NCI-H345 treated with DMSO at 0.1 percent for 48 hours (cell line): ENCODE measurements at regions not wholly inside any gene's neighbourhood (a gene's known extent, or its start where the extent isn't known, plus 50 kb on each side); places are given as distances from the start of the nearest gene placed in this dataset.

Experiments
- DNase-seq: peaks from one replicate; lab custom pipeline; 2025; ENCODE audit not compliant: unreplicated experiment; lab: John Stamatoyannopoulos, UW

DNA sequence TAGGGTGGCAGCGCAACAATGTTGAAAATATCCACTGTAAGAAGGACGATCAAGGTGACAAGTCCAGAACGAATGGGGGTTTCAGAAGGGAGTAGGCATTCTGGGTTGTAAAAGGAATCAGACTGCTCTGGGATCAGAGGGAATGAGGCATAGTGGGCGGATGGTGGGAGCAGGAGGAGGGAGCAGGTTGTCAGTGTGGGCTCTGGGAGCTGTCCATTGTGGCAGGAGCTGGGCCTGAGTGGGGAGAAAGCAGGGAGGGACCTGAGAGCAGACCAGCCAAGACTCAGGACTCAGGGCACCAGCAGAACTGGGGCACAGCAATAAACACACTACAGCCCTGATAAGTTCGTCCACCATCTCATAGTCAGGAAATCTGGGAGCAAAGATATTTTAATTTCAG, 292.6 kb upstream of the MKI67 start:
- no peak for DNase-seq

DNA sequence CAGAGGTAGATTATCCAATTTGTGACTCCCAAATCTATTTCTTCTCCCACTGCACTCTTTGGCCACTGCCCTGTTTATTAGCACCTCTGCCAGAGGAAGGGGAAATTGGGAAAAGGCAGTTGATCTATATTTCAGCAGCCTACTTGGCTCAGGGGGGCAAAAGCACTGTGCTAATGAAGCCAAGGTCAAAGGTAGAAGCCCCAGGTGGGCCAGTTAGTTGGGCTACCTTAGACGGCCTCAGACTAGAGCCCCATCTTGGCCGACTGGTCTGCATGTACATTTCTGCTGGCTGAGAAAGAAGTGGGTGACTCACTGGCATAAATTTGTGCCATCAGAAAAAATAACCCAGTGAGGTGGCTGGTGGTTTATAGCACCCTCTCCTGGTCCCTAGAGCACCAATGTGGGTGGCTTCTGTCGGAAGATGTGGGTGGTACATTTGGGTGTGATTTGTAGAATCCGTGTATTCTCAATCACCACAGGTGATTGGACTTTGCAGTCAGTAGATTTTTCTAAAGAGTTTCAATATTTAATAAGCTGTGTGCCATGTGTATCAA, 293.3 kb upstream of the MKI67 start:
- no peak for DNase-seq

DNA sequence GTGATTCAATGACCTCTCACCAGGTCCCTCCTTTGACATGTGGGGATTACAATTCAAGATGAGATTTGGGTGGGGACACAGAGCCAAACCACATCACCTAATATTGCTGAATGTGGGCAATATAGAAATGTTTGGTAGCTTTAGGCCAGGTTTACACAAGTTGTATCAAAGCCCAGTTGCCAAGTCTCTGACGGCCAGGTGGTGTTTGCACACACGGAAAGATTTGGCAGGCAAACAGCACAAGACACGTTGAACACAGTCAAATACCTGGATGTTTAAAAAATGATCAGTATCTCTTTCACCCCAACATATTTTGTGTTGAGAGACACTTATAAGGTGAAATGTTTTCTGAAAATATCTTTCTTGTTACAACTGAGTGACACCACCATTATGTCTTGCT, 294.4 kb upstream of the MKI67 start:
- no peak for DNase-seq

DNA sequence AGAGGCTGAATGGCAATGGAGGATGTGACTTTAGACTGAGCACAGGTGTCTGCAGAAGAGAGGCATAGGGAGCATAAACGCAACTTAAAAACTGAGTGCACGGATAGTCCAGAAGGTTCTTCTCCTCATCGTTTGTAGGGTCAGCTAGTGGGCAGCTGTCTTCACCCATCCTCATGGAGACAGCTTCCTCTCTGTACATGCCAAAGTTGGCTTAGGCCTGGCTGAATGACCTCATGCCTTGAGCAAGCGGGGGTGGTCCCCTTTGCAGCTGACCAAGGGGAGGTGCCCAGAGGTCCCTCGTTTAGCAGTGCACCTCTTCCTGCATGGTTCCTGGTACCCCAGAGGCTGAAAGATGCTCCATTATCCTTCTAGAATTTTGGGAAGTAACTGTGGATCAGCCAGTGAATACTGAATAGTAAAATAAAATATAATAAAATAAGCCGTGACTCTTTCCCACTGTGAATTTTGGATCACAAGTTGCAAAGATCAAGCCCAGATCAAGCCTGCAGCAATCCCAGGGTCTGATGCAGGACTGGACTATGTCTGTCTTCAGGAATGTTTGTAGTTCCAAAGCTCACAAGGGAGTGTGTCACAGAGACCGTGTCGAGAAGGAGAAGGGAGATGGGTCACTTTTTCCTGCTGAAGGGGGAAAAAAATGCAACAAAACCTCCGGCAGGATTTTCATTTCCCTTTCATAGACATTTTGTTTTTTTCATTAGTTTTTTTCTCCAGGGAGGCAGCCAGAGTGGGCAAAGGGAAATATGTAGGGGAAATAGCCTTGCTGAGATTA, 295.3 kb upstream of the MKI67 start:
- DNase-seq, result no peak

DNA sequence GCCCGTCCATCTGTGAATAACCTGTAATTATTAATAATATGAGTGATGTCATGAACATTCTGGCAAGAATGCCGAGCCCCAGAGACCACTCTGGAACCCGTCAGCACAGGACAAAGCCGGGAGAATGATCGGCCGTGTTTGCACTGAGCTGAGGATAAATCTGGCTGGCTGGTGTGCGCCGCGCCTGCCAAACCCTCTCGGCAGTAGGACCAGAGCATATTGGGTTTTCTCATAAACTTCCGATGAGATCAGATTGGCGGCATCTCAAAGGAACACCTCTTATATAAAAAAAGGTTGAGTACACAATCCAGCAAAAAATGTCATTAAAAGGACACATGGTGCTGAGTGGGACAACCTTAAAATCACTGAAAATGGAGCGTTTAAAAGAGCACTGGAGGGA, 296.0 kb upstream of the MKI67 start:
- DNase-seq, result no peak

DNA sequence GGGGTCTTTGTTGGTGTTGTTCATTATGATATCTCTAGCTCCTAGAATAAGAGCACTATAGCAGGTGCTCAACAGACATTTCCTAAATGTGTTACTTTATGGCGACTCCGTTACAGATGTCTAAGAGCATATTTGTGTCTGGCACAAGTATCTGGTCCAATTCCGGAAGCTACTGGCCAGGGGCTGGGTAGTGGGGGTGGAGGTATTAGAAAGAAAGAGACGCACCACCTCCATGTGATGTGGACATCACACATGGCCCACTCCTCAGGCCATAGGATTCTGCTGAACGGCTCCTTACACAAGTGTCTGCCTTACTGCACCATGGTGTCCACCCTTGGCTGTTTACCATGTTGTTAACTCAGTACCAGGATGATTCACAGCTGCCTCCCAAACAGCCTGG, 296.8 kb upstream of the MKI67 start:
- no peak for DNase-seq

DNA sequence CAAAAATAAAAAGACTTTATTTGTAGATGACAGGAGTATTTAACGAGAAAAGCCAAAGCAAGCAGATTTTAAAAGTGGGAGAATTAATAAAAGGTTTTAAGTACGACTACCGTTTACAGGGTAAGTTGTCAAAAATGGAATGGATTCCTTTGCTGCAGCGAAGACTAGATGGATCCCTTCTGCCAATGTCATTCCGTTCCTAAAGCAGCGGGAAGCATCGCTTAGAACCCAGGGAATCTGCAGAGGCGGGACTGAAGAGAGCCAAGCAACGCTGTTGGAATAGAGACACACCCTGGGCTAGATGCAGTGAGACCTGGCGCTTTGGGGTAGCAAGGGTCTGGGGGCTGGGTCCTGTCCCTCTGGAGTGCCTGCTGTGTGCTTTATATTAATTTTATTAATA, 303.1 kb upstream of the MKI67 start:
- no peak for DNase-seq

DNA sequence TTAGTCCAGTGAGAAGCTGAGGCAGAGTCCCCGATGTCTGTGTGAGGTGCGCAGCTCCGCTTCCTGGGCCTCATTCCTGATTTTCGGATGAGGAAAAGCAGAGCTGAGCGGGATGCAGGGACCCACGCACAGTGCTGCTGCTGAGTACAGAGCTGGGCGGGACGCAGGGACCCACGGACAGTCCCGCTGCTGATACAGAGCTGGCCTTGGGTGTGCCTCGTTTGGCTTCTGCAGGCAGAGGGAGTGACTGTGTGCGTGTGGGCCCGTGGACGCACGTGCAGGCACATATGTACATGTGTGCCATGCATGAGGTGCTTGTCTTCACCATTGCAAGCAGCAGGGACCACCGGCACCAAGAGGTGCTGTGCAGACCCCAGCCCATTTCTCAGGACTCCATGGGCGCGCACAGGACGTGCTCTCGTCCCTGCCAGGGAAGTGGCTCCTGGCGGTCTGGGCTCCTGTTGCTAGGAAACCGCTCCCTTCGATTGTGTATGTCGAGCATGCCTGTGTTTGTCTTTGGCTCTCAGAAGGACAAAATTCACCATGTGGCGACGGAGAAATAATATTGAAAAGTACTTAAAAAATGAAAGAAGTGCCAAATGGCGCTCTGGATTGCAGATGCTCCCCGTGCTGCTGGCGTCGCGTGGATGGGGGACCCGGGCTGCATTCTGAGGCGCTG, 303.8 kb upstream of the MKI67 start:
- peak; percentile 2 for DNase-seq

DNA sequence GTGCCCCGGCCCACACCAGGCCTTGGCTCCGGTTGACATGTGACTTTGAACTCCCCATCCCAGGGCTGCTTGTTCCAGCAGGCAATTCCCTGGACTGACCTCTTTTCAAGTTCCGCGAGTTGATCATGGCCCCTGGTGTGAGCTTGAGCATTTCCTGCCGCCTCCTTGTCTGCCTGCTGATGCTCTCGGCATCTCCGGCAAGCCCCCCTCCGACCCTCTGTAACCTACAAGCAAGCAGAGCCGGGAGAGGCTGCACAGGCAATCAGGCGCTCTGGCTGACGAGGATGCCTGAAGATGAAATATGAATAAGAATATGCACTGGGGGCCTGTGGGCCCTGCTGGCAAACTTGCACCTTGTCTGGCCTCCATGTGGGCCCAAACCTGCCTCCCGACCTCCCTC, 304.9 kb upstream of the MKI67 start:
- no peak for DNase-seq

DNA sequence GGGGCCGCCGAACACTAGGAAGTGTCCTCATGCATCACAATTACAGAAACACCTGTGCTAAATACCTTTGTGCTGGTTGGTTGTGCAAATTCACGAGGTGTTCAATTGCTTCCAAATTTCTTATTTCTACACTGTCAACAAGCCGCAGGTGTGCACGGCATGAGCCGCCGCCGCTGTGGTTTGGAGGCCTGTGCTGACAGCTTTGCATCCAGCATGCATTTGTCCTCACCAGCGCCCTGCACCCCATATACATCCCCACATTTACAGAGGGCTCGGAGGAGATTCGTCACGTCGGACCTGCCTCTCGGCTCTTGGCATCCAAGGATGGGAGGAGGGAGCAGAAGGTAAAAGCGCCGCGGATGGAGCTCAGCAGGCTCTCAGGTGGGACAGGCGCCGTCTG, 305.3 kb upstream of the MKI67 start:
- DNase-seq, result no peak

DNA sequence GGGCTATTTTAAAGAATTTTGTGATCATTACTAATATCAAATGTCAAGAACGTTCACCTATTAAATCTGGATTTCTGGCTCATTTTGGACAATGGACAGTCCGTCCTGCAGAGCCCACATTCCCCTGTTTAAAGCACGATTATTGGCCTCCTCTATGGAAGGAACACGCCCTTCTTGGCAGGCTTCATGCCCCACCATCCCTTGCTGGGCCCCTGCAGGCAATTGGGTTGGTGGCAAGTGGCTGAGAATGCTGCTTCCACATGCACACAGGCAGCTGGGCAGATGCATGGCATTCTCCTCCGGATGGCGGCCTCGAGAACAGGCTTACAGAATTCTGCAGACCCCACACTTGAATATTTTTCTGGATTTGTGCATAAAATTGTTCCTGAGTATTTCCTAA, 305.8 kb upstream of the MKI67 start:
- DNase-seq, result no peak

DNA sequence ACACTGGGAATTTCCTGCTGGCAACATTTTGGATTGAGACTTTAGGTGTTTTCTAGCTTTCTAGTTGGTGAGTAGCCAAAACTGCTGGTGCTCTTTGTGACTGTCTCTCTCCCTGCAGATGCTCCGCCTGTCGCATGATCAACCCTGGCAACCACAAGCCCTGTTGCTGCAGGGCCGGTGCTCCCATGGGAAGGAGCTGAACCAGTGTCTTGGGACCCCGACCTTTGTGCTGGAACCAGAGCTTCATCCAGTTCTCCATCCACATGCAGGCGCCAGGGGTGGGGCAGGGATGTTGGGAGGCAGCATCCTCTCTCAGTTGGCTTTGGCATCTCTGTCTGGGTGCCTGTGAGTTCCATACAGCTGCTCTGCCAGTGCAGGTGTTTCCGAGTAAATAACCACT, 306.2 kb upstream of the MKI67 start:
- DNase-seq, result no peak

DNA sequence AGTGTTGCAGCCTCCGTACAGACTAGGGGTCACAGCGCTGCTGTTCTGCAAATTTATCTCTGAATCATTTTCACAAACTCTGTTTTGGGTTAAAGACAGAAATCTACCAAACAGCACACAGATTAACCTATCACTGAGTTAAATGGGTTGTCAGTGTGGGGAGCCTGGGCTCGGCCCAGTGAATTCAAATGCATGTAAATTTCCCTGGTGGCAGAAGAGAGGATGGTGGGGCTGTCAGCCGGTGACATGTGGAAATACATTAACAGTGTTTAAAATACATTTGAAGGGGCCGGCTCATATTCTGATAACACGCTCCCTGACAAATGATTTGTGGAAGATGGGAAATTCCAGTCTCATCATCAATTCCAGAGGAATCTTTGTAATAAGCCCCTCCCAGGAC, 309.6 kb upstream of the MKI67 start:
- DNase-seq, result no peak

DNA sequence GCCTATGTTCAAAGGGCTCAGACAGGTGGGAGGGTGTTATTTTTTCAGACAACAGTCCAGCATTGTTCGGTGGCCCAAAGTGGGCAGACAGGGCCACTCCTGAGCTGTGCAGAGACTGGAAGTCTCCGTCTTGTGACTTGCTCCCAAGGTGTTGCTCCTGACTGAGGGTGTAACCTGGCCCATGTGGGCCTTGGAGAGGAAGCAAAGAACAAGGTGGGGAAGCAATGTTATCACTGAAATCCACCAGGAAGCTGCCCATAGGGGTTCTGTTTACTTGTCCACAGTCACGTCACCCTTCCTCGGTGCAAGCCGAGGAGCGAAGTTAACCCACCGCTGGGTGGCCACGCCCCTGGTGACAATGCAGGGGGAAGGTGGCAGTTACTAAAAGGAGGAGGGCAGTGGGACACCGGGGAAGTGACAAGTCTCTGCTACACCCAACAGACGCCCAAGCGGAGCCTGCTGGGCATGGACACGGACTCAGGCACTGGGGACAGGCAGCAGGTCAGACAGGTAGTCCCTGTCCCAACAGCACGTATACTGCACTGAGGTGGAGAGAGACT, 311.6 kb upstream of the MKI67 start:
- DNase-seq, result no peak

DNA sequence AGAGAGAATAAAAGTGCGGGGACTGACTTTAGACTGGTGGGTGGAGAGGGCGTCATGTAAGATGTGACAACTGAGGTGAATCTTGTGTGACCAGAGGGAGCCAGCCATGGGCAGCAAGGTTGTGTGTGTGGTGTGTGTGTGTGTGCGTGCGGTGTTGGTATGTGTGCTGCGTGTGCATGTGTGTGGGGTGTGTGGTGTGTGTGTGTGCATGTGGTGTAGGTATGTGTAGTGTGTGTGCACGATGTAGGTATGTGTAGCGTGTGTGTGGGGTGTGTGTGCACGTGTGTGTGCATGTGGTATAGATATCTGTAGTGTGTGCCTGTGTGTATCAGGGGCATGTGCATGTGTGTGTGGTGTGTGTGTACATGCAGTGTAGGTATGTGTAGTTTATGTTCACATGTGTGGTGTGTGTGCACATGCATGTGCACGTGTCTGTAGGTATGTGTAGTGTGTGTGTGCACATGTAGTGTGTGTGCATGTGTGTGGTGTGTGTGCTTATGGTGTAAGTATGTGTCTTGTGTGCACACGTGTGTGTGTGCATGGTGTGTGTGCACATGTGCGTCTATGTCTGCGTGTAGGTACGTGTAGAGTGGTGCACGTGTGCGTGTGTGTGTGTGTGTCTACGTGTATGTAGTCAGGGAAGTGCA, 312.3 kb upstream of the MKI67 start:
- DNase-seq, result no peak

DNA sequence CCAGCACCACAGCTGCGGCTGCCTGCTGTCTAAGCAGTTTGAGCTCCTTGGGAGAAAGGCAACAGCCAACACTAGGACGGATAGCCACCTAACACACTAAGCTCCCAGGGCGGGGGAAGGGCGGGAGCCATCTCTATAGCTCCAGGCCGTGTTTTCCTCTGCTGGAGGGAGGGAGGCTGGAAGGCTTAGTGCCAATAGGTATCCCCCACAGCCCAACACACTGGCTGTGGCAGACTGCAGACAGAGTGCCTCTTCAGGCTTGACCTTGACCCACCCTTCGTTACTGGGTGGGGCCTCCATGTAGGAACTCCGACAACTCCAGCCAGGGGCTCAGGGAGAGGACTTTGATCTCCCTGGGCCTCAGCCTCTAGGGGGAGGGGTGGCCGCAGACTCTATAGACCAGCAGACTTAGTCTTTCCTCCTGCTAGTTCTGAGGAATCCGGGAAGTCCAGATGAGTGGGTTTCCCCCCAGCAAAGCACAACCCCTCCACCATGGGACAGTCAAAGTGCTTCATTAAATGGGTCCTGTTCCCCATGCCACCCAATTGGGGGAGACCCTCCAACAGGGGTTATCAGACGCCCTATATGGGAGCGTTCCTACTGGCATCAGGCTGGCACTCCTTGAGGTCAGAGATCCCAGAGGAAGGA, 314.4 kb upstream of the MKI67 start:
- no peak for DNase-seq

DNA sequence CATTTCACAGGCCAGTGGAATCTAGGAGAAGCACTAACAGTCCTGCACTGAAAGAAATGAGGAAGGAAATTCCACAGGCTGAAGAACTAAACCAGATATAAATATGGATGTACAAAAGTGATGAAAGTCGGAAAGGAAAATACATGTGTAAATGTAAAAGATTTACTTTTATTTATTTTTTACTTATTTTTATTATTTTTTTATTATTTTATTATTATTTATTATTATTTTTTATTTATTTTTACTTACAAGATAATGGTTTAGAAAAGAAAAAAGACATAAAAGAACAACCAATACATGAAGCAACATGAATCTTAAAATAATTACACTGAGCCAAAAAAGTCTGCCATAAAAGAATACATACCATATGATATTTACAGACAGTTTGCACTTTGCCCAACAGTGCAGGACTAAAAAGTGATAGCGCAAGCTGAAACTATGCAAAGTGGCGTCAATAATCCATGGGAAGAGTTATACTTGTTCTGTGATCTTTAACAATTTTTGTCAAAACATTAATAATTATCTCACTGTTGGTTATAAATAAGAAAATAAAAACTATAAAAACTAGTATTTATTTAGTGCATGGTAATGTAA, 317.8 kb upstream of the MKI67 start:
- DNase-seq, result no peak

DNA sequence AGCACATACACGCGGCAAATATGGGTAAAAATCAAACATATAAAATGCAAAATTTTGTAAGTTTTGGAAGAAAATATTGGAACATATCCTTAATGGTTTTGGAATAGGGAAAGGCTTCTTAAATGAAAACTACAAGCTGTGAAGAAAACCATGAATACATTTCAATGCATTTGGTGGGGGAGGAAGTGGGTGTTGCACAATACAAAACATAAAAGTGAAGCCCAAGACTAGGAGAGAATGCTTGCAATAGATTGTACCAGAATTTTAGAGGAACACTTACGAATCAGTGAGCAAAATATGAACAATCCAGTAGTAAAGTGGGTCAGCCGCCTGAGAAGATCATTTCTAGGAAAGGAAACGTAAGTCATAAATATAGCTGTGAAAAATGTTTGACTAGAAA, 322.6 kb upstream of the MKI67 start:
- no peak for DNase-seq

DNA sequence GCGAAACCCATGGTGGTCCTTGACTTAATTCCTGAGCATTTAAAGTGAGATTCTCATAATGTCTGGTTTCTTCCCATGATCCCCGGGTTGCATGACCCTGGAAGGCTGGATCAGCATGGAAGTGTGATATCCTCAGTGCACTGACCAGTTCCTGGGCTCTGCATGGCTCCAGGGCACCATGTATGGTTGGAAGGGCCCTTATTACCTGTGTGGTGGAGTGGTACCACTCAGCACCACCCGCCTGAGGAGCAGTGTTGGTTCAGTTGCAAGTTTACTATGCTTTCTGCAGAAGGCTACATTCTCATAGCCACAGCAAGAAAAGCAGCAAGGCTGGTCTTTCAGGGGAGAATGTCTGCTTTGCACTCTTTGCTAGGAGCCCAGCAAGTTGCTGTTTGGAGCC, 325.7 kb upstream of the MKI67 start:
- DNase-seq, result no peak

DNA sequence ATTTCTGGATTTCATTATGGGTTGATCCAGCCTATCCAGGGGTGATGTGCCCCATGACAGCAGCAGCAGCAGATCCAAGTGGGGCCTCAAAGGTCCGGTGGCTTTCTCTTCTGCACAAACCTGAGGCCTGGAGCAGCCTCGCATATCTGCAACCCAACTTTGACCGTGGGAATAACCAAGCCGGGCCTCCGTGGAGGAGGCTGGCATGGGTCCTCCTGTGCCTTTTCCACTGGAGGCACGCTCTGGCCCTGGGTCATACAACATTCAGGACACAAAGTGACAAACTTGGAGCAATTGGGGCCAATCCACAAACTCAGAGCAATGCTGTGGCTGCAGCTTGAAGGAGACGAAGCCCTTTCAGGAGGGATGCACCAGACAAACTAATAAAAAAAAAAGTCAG, 330.0 kb upstream of the MKI67 start:
- no peak for DNase-seq

DNA sequence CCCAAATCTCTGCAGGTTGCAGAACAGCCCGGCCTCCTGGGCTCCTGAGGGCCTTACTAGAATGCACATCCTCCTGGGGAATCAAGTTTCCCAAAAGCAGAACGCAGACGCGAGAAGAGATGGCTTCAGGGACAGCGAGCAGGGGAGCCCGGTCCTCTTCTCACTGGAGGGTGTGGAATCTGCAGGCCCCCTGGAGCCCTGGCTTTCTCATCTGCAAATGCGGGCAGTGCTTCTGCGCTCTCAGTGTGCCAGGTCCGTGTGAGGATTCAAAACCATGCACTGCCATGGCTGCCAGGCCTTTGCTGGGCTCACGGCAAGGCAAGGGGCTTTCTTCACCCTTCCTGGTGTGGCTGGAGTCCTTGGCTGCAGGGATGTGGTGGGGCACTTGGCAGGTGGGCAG, 330.9 kb upstream of the MKI67 start:
- no peak for DNase-seq
